T-cell (primary cell): ENCODE measurements at regions not wholly inside any gene's neighbourhood (a gene's known extent, or its start where the extent isn't known, plus 50 kb on each side); places are given as distances from the start of the nearest gene placed in this dataset.
"Not testable (repeated sequence)": the region's sequence is repeated elsewhere in the genome, so short reads cannot be mapped to it uniquely, and the experiment has no call there.

Experiments used
- ATAC-seq, 4 experiments: fragments of 200-7000 bp in 3 of 4; fragments of 150-1000 bp in 1 of 4; cut with Tn5 transposase; replicated peaks in 1 of 4; 1 replicate in 3 of 4; 2 replicates in 1 of 4; pipeline ENCODE4 v1.10.0; 2021; ENCODE audit warnings: moderate library complexity in 3 of 4, mild to moderate bottlenecking in 2 of 4, moderate number of reproducible peaks in 1 of 4
- CTCF ChIA-PET, 2 donors: fragments of 300-600 bp; sonication (Branson Sonifier 250); formaldehyde crosslinking; loops; one replicate each; lab custom pipeline; 2022; ENCODE audit warnings: antibody characterized with exemption in 2 of 2; lab: Charles Lee
- POLR2A ChIA-PET, 2 donors: fragments of 300-600 bp; sonication (Branson Sonifier 250); formaldehyde crosslinking; loops; one replicate each; lab custom pipeline; 2022; ENCODE audit warnings: antibody characterized with exemption in 2 of 2; lab: Charles Lee
- DNase-seq, 35 experiments: peaks; one replicate each; pipeline versions ENCODE4 v3.0.0 to v3.0.0-alpha.2; 2013 to 2023
- H3K27ac ChIP-seq: one replicate; pipeline ENCODE4 v1.5.1; 2013; ENCODE audit warnings: low read length
- H3K27me3 ChIP-seq, 2 experiments: replicated peaks in 1 of 2; 1 replicate in 1 of 2; 2 replicates in 1 of 2; pipeline versions ENCODE4 v1.6.1 to v1.7.0; 2013; ENCODE audit warnings: low read length in 1 of 2, mixed read lengths in 1 of 2; ENCODE audit not compliant: control insufficient read depth in 2 of 2, insufficient read depth in 2 of 2; ENCODE audit errors: extremely low read depth in 1 of 2
- H3K36me3 ChIP-seq, 2 donors: 1 replicate in 1 of 2; 2 replicates in 1 of 2; pipeline versions ENCODE4 v1.6.1 to v1.7.0; 2013; ENCODE audit warnings: low read length in 1 of 2; ENCODE audit not compliant: control insufficient read depth in 2 of 2, insufficient read depth in 1 of 2; ENCODE audit errors: extremely low read depth in 1 of 2
- H3K4me1 ChIP-seq, 2 experiments: 1 replicate in 1 of 2; 2 replicates in 1 of 2; pipeline versions ENCODE4 v1.6.1 to v1.7.0; 2013; ENCODE audit warnings: low read length in 2 of 2, mixed read lengths in 1 of 2; ENCODE audit not compliant: insufficient read depth in 2 of 2, control insufficient read depth in 1 of 2; ENCODE audit errors: extremely low read depth in 1 of 2
- H3K4me3 ChIP-seq, 2 donors: 1 replicate in 1 of 2; 2 replicates in 1 of 2; pipeline versions ENCODE4 v1.5.1 to v1.7.0; 2013; ENCODE audit warnings: mild to moderate bottlenecking in 2 of 2, low read length in 1 of 2, moderate library complexity in 1 of 2; ENCODE audit not compliant: control insufficient read depth in 1 of 2; ENCODE audit errors: extremely low read depth in 1 of 2
- H3K9me3 ChIP-seq: 2 replicates; pipeline ENCODE4 v1.7.0; 2013
- H3K27ac Mint-ChIP-seq, 2 donors: one replicate each; pipeline ENCODE4 v1.8.0; 2020 to 2021; ENCODE audit warnings: mild to moderate bottlenecking in 2 of 2, mixed read lengths in 2 of 2
- H3K27me3 Mint-ChIP-seq, 2 donors: one replicate each; pipeline ENCODE4 v1.8.0; 2021 to 2022; ENCODE audit warnings: mixed read lengths in 2 of 2
- H3K36me3 Mint-ChIP-seq: one replicate; pipeline ENCODE4 v1.8.0; 2021; ENCODE audit warnings: mixed read lengths
- H3K4me1 Mint-ChIP-seq, 3 donors: one replicate each; pipeline ENCODE4 v1.8.0; 2020 to 2022; ENCODE audit warnings: mixed read lengths in 3 of 3, mild to moderate bottlenecking in 1 of 3
- H3K4me3 Mint-ChIP-seq, 3 donors: one replicate each; pipeline ENCODE4 v1.8.0; 2020 to 2022; ENCODE audit warnings: mild to moderate bottlenecking in 3 of 3, mixed read lengths in 3 of 3, moderate library complexity in 3 of 3
- H3K9me3 Mint-ChIP-seq, 3 donors: one replicate each; pipeline ENCODE4 v1.8.0; 2020 to 2022; ENCODE audit warnings: mixed read lengths in 3 of 3
- WGBS: methylation state at CpG from one replicate; pipeline ENCODE4 v1.1.5; 2013; ENCODE audit warnings: missing lambda C conversion rate; ENCODE audit not compliant: insufficient coverage; 5-methylcytosine and 5-hydroxymethylcytosine counted together

- H3K27ac Mint-ChIP-seq, POLR2A ChIA-PET: not testable (repeated sequence)
Measured at GRCh38 chr17:20705186-20705585, 125.7 kb downstream of the CDRT15L2 start.

GRCh38 chr17:20706751-20707373 is 127.3 kb downstream of the CDRT15L2 start:
- WGBS = 91% methylated on average over 9 of the region's 16 CpGs
- H3K27me3 ChIP-seq = no peaks in the 10 kb centered on the region
- no peak overlapping the region for H3K4me3 Mint-ChIP-seq
- H3K36me3 ChIP-seq = no peaks in the 10 kb centered on the region
- no peaks in the 10 kb centered on the region for H3K9me3 Mint-ChIP-seq
- peaks cover 0 to 2% (median 0%) of the 10 kb centered on the region in 3 donors for H3K4me1 Mint-ChIP-seq
- no peaks in the 10 kb centered on the region for H3K36me3 Mint-ChIP-seq
- peaks cover 0 to 7% of the 10 kb centered on the region in 2 donors for H3K27me3 Mint-ChIP-seq
- no peak overlapping the region for H3K27ac ChIP-seq
- H3K9me3 ChIP-seq = no peaks in the 10 kb centered on the region
- ATAC-seq (no peak), DNase-seq (no peak)
- H3K27ac Mint-ChIP-seq = no peak overlapping the region
- ChIA-PET CTCF (no interaction called here), POLR2A (no interaction called here)
- no peak overlapping the region for H3K4me3 ChIP-seq
- H3K4me1 ChIP-seq = peaks cover 0 to 5% of the 10 kb centered on the region in 2 experiments

More at GRCh38 chr17:20705186-20705585, 125.7 kb downstream of the CDRT15L2 start:
- H3K4me3 Mint-ChIP-seq, H3K36me3 ChIP-seq, H3K4me3 ChIP-seq, H3K27ac ChIP-seq, CTCF ChIA-PET, H3K9me3 Mint-ChIP-seq, H3K4me1 ChIP-seq, H3K9me3 ChIP-seq, H3K27me3 ChIP-seq, H3K4me1 Mint-ChIP-seq, H3K36me3 Mint-ChIP-seq, DNase-seq, H3K27me3 Mint-ChIP-seq, ATAC-seq: not testable (repeated sequence)
- WGBS = no CpG with 5 or more reads among the region's 1 CpG

GRCh38 chr17:20708821-20709220 is 129.3 kb downstream of the CDRT15L2 start:
- not testable (repeated sequence) for H3K27me3 Mint-ChIP-seq, H3K4me1 ChIP-seq, DNase-seq, H3K4me3 ChIP-seq, H3K36me3 ChIP-seq, ATAC-seq, H3K36me3 Mint-ChIP-seq, H3K27me3 ChIP-seq, H3K9me3 Mint-ChIP-seq, H3K4me1 Mint-ChIP-seq, H3K27ac Mint-ChIP-seq, H3K4me3 Mint-ChIP-seq, H3K27ac ChIP-seq, H3K9me3 ChIP-seq
- ChIA-PET POLR2A (interaction anchor here in 1 of 2 donors (0.7 kb wide), 1 partner anchor 22 kb away, joined by 6 read pairs; no protein-coding TSS in a partner anchor), CTCF (interaction anchor here in 1 of 2 donors (0.7 kb wide), 1 partner anchor 403 kb away, joined by 4 read pairs; no protein-coding TSS in a partner anchor)
- 92% methylated on average over 6 of the region's 11 CpGs for WGBS

GRCh38 chr17:20716481-20716880 is 137.0 kb downstream of the CDRT15L2 start:
- H3K27me3 ChIP-seq, CTCF ChIA-PET, H3K4me3 Mint-ChIP-seq, DNase-seq, H3K4me1 Mint-ChIP-seq, H3K4me1 ChIP-seq, H3K27ac ChIP-seq, POLR2A ChIA-PET, H3K36me3 Mint-ChIP-seq, H3K27me3 Mint-ChIP-seq, H3K9me3 ChIP-seq, H3K9me3 Mint-ChIP-seq, H3K4me3 ChIP-seq, H3K27ac Mint-ChIP-seq, ATAC-seq, H3K36me3 ChIP-seq: not testable (repeated sequence)
- WGBS = no CpG with 5 or more reads among the region's 3 CpGs

GRCh38 chr17:20721171-20721570 is 141.6 kb downstream of the CDRT15L2 start:
- Mint-ChIP-seq H3K27me3 (peaks cover 0 to 7% of the 10 kb centered on the region in 2 donors), H3K36me3 (no peaks in the 10 kb centered on the region), H3K4me1 (no peaks in the 10 kb centered on the region), H3K4me3 (no peak overlapping the region), H3K27ac (no peak overlapping the region), H3K9me3 (no peaks in the 10 kb centered on the region)
- 82% methylated on average over 2 of the region's 5 CpGs for WGBS
- ATAC-seq (no peak), DNase-seq (no peak)
- POLR2A ChIA-PET = no interaction called here
- Histone ChIP-seq H3K27me3 (peaks cover 0 to 2% of the 10 kb centered on the region in 2 experiments), H3K4me1 (no peaks in the 10 kb centered on the region), H3K36me3 (no peaks in the 10 kb centered on the region), H3K4me3 (no peak overlapping the region), H3K9me3 (no peaks in the 10 kb centered on the region), H3K27ac (no peak overlapping the region)
- CTCF ChIA-PET = no interaction called here

- H3K4me3 Mint-ChIP-seq, H3K27ac ChIP-seq, DNase-seq, H3K9me3 ChIP-seq, POLR2A ChIA-PET, H3K4me3 ChIP-seq, H3K4me1 Mint-ChIP-seq, H3K36me3 Mint-ChIP-seq, CTCF ChIA-PET, H3K27me3 ChIP-seq, H3K9me3 Mint-ChIP-seq, H3K4me1 ChIP-seq, H3K36me3 ChIP-seq, ATAC-seq, H3K27ac Mint-ChIP-seq: not testable (repeated sequence)
- no CpG with 5 or more reads among the region's 1 CpG for WGBS
- peaks cover 6 to 16% of the 10 kb centered on the region in 2 donors for H3K27me3 Mint-ChIP-seq
Measured at GRCh38 chr17:20724391-20724790, 144.9 kb downstream of the CDRT15L2 start.
